ENCODE measurements at regions not wholly inside any gene's neighbourhood (a gene's known extent, or its start where the extent isn't known, plus 50 kb on each side); places are given as distances from the start of the nearest gene placed in this dataset.
"Not testable (repeated sequence)": the region's sequence is repeated elsewhere in the genome, so short reads cannot be mapped to it uniquely, and the experiment has no call there.

- H3K4me3 ChIP-seq (ENCODE audit: low read depth, low read length); H3K9me3 ChIP-seq (ENCODE audit: severe bottlenecking); H3K36me3 ChIP-seq; H3K27ac ChIP-seq; H3K27me3 ChIP-seq (ENCODE audit: insufficient read depth, low read depth, severe bottlenecking); DNase-seq: not testable (repeated sequence)
Observed at GRCh38 chr7:106713452-106713851, 52.5 kb upstream of the CCDC71L start.

GRCh38 chr7:106714590-106715442 lies 53.9 kb upstream of the CCDC71L start:
- H3K27ac ChIP-seq; DNase-seq; H3K36me3 ChIP-seq; H3K27me3 ChIP-seq (ENCODE audit: insufficient read depth, low read depth, severe bottlenecking); H3K4me3 ChIP-seq (ENCODE audit: low read depth, low read length); H3K9me3 ChIP-seq (ENCODE audit: severe bottlenecking): not testable (repeated sequence)

GRCh38 chr7:106715730-106716129 lies 54.8 kb upstream of the CCDC71L start:
- Histone ChIP-seq H3K36me3 (no peaks in the 10 kb centered on the region), H3K27ac (no peak overlapping the region), H3K27me3 (ENCODE audit: insufficient read depth, low read depth, severe bottlenecking) (peaks cover 2% of the 10 kb centered on the region), H3K9me3 (ENCODE audit: severe bottlenecking) (no peaks in the 10 kb centered on the region), H3K4me3 (ENCODE audit: low read depth, low read length) (no peak overlapping the region)
- TF ChIP-seq CTCF (IDR thresholded peaks at IDR 0.05; ENCODE audit: low read depth, low read length) = no peak
- DNase-seq = no peak

GRCh38 chr7:106717254-106717954 lies 56.4 kb upstream of the CCDC71L start:
- DNase-seq = no peak
- H3K36me3 ChIP-seq = no peaks in the 10 kb centered on the region
- peaks cover 7% of the 10 kb centered on the region for H3K27me3 ChIP-seq (ENCODE audit: insufficient read depth, low read depth, severe bottlenecking)
- TF ChIP-seq CTCF (IDR thresholded peaks at IDR 0.05; ENCODE audit: low read depth, low read length) = no peak
- H3K4me3 ChIP-seq (ENCODE audit: low read depth, low read length) = no peak overlapping the region
- H3K27ac ChIP-seq = no peak overlapping the region
- H3K9me3 ChIP-seq (ENCODE audit: severe bottlenecking) = no peaks in the 10 kb centered on the region

GRCh38 chr7:106717955-106718871 lies 57.3 kb upstream of the CCDC71L start:
- no peaks in the 10 kb centered on the region for H3K9me3 ChIP-seq (ENCODE audit: severe bottlenecking)

GRCh38 chr7:106720641-106721040 lies 59.7 kb upstream of the CCDC71L start:
- no peak for DNase-seq
- H3K4me3 ChIP-seq (ENCODE audit: low read depth, low read length) = no peak overlapping the region
- TF ChIP-seq CTCF (IDR thresholded peaks at IDR 0.05; ENCODE audit: low read depth, low read length) = no peak
- H3K27me3 ChIP-seq (ENCODE audit: insufficient read depth, low read depth, severe bottlenecking) = peaks cover 8% of the 10 kb centered on the region
- H3K36me3 ChIP-seq = no peaks in the 10 kb centered on the region
- no peak overlapping the region for H3K27ac ChIP-seq
- no peaks in the 10 kb centered on the region for H3K9me3 ChIP-seq (ENCODE audit: severe bottlenecking)

More at GRCh38 chr7:106717955-106718871, 57.3 kb upstream of the CCDC71L start:
- no peaks in the 10 kb centered on the region for H3K36me3 ChIP-seq
- H3K27me3 ChIP-seq (ENCODE audit: insufficient read depth, low read depth, severe bottlenecking) = peaks cover 8% of the 10 kb centered on the region
- H3K27ac ChIP-seq = no peak overlapping the region
- no peak for TF ChIP-seq CTCF (IDR thresholded peaks at IDR 0.05; ENCODE audit: low read depth, low read length)
- no peak for DNase-seq
- H3K4me3 ChIP-seq (ENCODE audit: low read depth, low read length) = no peak overlapping the region
